ENCODE measurements at regions not wholly inside any gene's neighbourhood (a gene's known extent, or its start where the extent isn't known, plus 50 kb on each side); places are given as distances from the start of the nearest gene placed in this dataset.

- Histone ChIP-seq H3K4me1 (ENCODE audit: insufficient read depth, low read length) (no peaks in the 10 kb centered on the region), H3K36me3 (ENCODE audit: insufficient read depth, low read length) (no peaks in the 10 kb centered on the region), H3K79me2 (ENCODE audit: insufficient read depth, low read length) (no peaks in the 10 kb centered on the region), H3K27ac (ENCODE audit: low read length) (no peak overlapping the region), H3K9ac (ENCODE audit: low read depth, low read length) (no peak overlapping the region), H3K9me3 (ENCODE audit: insufficient read depth, low read length, severe bottlenecking) (no peaks in the 10 kb centered on the region), H3K27me3 (ENCODE audit: insufficient read depth, low read length, poor library complexity) (no peaks in the 10 kb centered on the region), H3K4me2 (ENCODE audit: insufficient read depth, low read length) (no peak overlapping the region), H3K4me3 (ENCODE audit: low read depth in 1 of 2, low read length in 2 of 2) (no peak overlapping the region), H2AFZ (ENCODE audit: low read depth, low read length) (no peak overlapping the region), H4K20me1 (ENCODE audit: insufficient read depth, low read length) (no peaks in the 10 kb centered on the region)
- no peak for DNase-seq
- no peak for ATAC-seq (ENCODE audit: insufficient read depth, low read depth)
- no peak for TF ChIP-seq EZH2 (IDR thresholded peaks at IDR 0.05; ENCODE audit: borderline replicate concordance, low read depth, low read length, severe bottlenecking)
- TF ChIP-seq, protein P1, sequence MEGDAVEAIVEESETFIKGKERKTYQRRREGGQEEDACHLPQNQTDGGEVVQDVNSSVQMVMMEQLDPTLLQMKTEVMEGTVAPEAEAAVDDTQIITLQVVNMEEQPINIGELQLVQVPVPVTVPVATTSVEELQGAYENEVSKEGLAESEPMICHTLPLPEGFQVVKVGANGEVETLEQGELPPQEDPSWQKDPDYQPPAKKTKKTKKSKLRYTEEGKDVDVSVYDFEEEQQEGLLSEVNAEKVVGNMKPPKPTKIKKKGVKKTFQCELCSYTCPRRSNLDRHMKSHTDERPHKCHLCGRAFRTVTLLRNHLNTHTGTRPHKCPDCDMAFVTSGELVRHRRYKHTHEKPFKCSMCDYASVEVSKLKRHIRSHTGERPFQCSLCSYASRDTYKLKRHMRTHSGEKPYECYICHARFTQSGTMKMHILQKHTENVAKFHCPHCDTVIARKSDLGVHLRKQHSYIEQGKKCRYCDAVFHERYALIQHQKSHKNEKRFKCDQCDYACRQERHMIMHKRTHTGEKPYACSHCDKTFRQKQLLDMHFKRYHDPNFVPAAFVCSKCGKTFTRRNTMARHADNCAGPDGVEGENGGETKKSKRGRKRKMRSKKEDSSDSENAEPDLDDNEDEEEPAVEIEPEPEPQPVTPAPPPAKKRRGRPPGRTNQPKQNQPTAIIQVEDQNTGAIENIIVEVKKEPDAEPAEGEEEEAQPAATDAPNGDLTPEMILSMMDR (IDR thresholded peaks at IDR 0.05; ENCODE audit: borderline replicate concordance, extremely low read depth, low read length, poor library complexity, severe bottlenecking): peak; percentile 33
These were observed 614.1 kb upstream of the CDH9 start for GRCh38 chr5:27652505-27652904.

GRCh38 chr5:27639005-27639612 is 600.7 kb upstream of the CDH9 start:
- no peak overlapping the region for H2AFZ ChIP-seq (ENCODE audit: low read depth, low read length)
- H3K4me2 ChIP-seq (ENCODE audit: insufficient read depth, low read length): no peak overlapping the region
- no peaks in the 10 kb centered on the region for H3K36me3 ChIP-seq (ENCODE audit: insufficient read depth, low read length)
- H3K27ac ChIP-seq (ENCODE audit: low read length): no peak overlapping the region
- H3K4me1 ChIP-seq (ENCODE audit: insufficient read depth, low read length): no peaks in the 10 kb centered on the region
- no peak overlapping the region for H3K9ac ChIP-seq (ENCODE audit: low read depth, low read length)
- no peak overlapping the region for H3K4me3 ChIP-seq (ENCODE audit: low read depth in 1 of 2, low read length in 2 of 2)
- TF ChIP-seq EZH2 (IDR thresholded peaks at IDR 0.05; ENCODE audit: borderline replicate concordance, low read depth, low read length, severe bottlenecking): no peak
- TF ChIP-seq, protein P1 (IDR thresholded peaks at IDR 0.05; ENCODE audit: borderline replicate concordance, extremely low read depth, low read length, poor library complexity, severe bottlenecking): no peak
- DNase-seq: no peak
- H4K20me1 ChIP-seq (ENCODE audit: insufficient read depth, low read length): no peaks in the 10 kb centered on the region
- no peaks in the 10 kb centered on the region for H3K79me2 ChIP-seq (ENCODE audit: insufficient read depth, low read length)
- H3K9me3 ChIP-seq (ENCODE audit: insufficient read depth, low read length, severe bottlenecking): no peaks in the 10 kb centered on the region
- ATAC-seq (ENCODE audit: insufficient read depth, low read depth): no peak
- no peaks in the 10 kb centered on the region for H3K27me3 ChIP-seq (ENCODE audit: insufficient read depth, low read length, poor library complexity)

DNA sequence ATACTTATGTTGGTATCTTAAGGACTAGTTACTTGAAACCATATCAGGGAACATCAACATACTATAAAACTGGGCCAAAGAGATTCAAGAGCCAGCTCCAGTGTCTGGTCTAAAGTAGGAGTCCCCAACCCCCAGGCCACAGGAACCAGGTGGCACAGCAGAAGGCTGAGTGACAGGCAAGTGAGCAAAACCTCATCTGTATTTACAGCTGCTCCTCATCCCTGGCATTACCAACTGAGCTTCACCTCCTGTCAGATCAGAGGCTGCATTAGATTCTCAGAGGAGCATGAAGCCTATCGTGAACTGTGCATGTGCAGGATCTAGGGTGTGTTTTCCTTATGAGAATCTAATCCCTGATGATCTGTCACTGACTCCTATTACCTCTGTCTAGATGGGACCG is 581.6 kb upstream of the CDH9 start:
- Histone ChIP-seq H3K36me3 (ENCODE audit: insufficient read depth, low read length) (no peaks in the 10 kb centered on the region), H3K27ac (ENCODE audit: low read length) (no peak overlapping the region), H3K9me3 (ENCODE audit: insufficient read depth, low read length, severe bottlenecking) (no peaks in the 10 kb centered on the region), H3K4me2 (ENCODE audit: insufficient read depth, low read length) (no peak overlapping the region), H3K27me3 (ENCODE audit: insufficient read depth, low read length, poor library complexity) (no peaks in the 10 kb centered on the region), H3K9ac (ENCODE audit: low read depth, low read length) (no peak overlapping the region), H2AFZ (ENCODE audit: low read depth, low read length) (no peak overlapping the region), H3K4me3 (ENCODE audit: low read depth in 1 of 2, low read length in 2 of 2) (no peak overlapping the region), H3K4me1 (ENCODE audit: insufficient read depth, low read length) (no peaks in the 10 kb centered on the region), H4K20me1 (ENCODE audit: insufficient read depth, low read length) (no peaks in the 10 kb centered on the region), H3K79me2 (ENCODE audit: insufficient read depth, low read length) (no peaks in the 10 kb centered on the region)
- DNase-seq (no peak), ATAC-seq (ENCODE audit: insufficient read depth, low read depth) (no peak)
- TF ChIP-seq EZH2 (IDR thresholded peaks at IDR 0.05; ENCODE audit: borderline replicate concordance, low read depth, low read length, severe bottlenecking): no peak
- TF ChIP-seq, protein P1 (IDR thresholded peaks at IDR 0.05; ENCODE audit: borderline replicate concordance, extremely low read depth, low read length, poor library complexity, severe bottlenecking): no peak

All from DND-41 (cell line).